ENCODE measurements at regions not wholly inside any gene's neighbourhood (a gene's known extent, or its start where the extent isn't known, plus 50 kb on each side); places are given as distances from the start of the nearest gene placed in this dataset.

DNA sequence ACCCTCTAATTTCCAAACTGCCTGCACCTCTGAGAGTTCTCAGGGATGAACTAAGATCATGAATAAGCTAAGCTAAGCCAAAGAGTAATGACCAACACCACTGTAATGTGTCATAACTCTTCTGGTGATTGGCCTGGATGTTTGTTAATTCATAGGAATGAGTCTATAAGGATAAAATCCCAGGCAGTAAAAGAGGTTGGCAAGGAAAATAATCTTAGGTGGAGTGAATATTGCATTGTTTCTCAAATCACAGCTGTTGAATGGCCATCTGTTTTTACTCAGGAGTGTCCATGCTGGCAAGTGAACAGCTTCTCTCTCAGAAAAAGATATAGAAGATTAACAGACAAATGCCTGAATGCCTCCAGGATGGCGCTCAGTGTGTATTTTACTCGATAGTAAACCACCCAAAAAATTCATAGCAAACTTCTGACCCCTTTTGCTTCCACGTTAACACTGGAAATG lies 60.8 kb upstream of the GLS start (continued):
- no peak for TF ChIP-seq EZH2 (IDR thresholded peaks at IDR 0.05; ENCODE audit: borderline replicate concordance, insufficient read depth, low read length, poor library complexity, severe bottlenecking)

DNA sequence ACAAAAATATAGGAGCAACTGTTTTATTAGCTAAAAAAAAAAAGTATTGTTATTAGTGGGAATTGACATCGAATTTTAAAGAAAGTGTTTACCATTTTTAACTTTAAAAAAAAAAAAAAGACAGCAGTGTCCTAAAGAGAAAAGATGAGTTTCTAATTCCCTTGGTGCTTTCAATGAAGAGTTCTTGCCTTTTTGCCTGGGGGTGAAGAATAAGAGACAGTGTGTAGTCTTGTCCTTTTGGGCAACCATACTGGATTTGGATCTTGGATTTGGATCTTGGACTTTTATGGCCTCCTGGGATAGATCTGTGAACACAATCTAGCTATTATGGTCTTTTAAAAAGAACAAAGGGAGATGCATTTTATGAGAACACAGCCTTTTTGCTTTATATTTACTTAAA lies 60.2 kb upstream of the GLS start:
- Histone ChIP-seq H3K36me3 (ENCODE audit: insufficient read depth, low read length) (no peaks in the 10 kb centered on the region), H3K9me2 (ENCODE audit: insufficient read depth, low read length) (no peaks in the 10 kb centered on the region), H2AFZ (ENCODE audit: low read depth, low read length) (no peak overlapping the region), H3K79me2 (replicated peaks; ENCODE audit: insufficient read depth, low read length) (no peaks in the 10 kb centered on the region), H3K27ac (ENCODE audit: low read length) (no peak overlapping the region), H3K4me3 (ENCODE audit: low read length) (no peak overlapping the region), H3F3A (ENCODE audit: insufficient read depth, low read length, poor library complexity, severe bottlenecking) (no peaks in the 10 kb centered on the region), H3K4me2 (ENCODE audit: low read length) (no peak overlapping the region), H3K27me3 (ENCODE audit: insufficient read depth, low read depth, low read length) (no peaks in the 10 kb centered on the region), H3K9me3 (ENCODE audit: low read length) (peaks cover 7% of the 10 kb centered on the region), H3K9ac (ENCODE audit: low read length) (no peak overlapping the region), H4K20me1 (ENCODE audit: insufficient read depth) (no peaks in the 10 kb centered on the region)
- TF ChIP-seq SMC3 (conservative IDR thresholded peaks at IDR 0.05; ENCODE audit: poor library complexity) (no peak), RAD21 (conservative IDR thresholded peaks at IDR 0.05) (no peak), EZH2 (IDR thresholded peaks at IDR 0.05; ENCODE audit: borderline replicate concordance, insufficient read depth, low read length, poor library complexity, severe bottlenecking) (no peak), TAF1 (IDR thresholded peaks at IDR 0.05; ENCODE audit: low read depth) (no peak), EP300 (conservative IDR thresholded peaks at IDR 0.05; ENCODE audit: poor library complexity, severe bottlenecking) (no peak), MXI1 (conservative IDR thresholded peaks at IDR 0.05; ENCODE audit: poor library complexity, severe bottlenecking) (no peak), POLR2AphosphoS5 (IDR thresholded peaks at IDR 0.05) (no peak)
- TF ChIP-seq, protein P1, sequence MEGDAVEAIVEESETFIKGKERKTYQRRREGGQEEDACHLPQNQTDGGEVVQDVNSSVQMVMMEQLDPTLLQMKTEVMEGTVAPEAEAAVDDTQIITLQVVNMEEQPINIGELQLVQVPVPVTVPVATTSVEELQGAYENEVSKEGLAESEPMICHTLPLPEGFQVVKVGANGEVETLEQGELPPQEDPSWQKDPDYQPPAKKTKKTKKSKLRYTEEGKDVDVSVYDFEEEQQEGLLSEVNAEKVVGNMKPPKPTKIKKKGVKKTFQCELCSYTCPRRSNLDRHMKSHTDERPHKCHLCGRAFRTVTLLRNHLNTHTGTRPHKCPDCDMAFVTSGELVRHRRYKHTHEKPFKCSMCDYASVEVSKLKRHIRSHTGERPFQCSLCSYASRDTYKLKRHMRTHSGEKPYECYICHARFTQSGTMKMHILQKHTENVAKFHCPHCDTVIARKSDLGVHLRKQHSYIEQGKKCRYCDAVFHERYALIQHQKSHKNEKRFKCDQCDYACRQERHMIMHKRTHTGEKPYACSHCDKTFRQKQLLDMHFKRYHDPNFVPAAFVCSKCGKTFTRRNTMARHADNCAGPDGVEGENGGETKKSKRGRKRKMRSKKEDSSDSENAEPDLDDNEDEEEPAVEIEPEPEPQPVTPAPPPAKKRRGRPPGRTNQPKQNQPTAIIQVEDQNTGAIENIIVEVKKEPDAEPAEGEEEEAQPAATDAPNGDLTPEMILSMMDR (IDR thresholded peaks at IDR 0.05; ENCODE audit: poor library complexity, severe bottlenecking), result no peak
- TF ChIP-seq, protein P2, sequence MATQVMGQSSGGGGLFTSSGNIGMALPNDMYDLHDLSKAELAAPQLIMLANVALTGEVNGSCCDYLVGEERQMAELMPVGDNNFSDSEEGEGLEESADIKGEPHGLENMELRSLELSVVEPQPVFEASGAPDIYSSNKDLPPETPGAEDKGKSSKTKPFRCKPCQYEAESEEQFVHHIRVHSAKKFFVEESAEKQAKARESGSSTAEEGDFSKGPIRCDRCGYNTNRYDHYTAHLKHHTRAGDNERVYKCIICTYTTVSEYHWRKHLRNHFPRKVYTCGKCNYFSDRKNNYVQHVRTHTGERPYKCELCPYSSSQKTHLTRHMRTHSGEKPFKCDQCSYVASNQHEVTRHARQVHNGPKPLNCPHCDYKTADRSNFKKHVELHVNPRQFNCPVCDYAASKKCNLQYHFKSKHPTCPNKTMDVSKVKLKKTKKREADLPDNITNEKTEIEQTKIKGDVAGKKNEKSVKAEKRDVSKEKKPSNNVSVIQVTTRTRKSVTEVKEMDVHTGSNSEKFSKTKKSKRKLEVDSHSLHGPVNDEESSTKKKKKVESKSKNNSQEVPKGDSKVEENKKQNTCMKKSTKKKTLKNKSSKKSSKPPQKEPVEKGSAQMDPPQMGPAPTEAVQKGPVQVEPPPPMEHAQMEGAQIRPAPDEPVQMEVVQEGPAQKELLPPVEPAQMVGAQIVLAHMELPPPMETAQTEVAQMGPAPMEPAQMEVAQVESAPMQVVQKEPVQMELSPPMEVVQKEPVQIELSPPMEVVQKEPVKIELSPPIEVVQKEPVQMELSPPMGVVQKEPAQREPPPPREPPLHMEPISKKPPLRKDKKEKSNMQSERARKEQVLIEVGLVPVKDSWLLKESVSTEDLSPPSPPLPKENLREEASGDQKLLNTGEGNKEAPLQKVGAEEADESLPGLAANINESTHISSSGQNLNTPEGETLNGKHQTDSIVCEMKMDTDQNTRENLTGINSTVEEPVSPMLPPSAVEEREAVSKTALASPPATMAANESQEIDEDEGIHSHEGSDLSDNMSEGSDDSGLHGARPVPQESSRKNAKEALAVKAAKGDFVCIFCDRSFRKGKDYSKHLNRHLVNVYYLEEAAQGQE (IDR thresholded peaks at IDR 0.05; ENCODE audit: borderline replicate concordance), result no peak

DNA sequence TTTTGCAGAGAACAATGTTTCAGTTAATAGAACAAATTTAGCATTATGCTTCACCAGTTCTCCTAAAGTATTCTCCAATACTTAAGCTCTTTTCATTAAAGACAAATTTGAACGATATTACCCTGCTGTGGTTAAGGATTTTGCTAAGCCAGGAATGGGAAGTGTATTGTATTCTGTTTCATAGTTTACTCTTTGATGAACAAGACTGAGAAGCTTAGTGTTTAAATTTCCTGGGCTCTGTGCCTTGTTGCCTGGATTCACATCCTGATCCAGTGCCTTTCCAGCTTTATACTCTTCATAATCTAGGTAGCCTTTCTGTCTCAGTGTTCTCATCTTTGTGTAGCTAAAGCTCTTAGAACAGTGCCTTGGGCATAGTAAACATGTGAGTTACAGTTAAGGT lies 58.6 kb upstream of the GLS start:
- Histone ChIP-seq H2AFZ (ENCODE audit: low read depth, low read length) (no peak overlapping the region), H3K27ac (ENCODE audit: low read length) (no peak overlapping the region), H3K79me2 (replicated peaks; ENCODE audit: insufficient read depth, low read length) (no peaks in the 10 kb centered on the region), H3K9me2 (ENCODE audit: insufficient read depth, low read length) (no peaks in the 10 kb centered on the region), H3K36me3 (ENCODE audit: insufficient read depth, low read length) (no peaks in the 10 kb centered on the region), H3K9me3 (ENCODE audit: low read length) (peaks cover 5% of the 10 kb centered on the region), H3K4me2 (ENCODE audit: low read length) (no peak overlapping the region), H3K4me3 (ENCODE audit: low read length) (no peak overlapping the region), H4K20me1 (ENCODE audit: insufficient read depth) (no peaks in the 10 kb centered on the region), H3K9ac (ENCODE audit: low read length) (no peak overlapping the region), H3K27me3 (ENCODE audit: insufficient read depth, low read depth, low read length) (no peaks in the 10 kb centered on the region), H3F3A (ENCODE audit: insufficient read depth, low read length, poor library complexity, severe bottlenecking) (no peaks in the 10 kb centered on the region)
- TF ChIP-seq, protein P1 (IDR thresholded peaks at IDR 0.05; ENCODE audit: poor library complexity, severe bottlenecking), result no peak
- TF ChIP-seq, protein P2 (IDR thresholded peaks at IDR 0.05; ENCODE audit: borderline replicate concordance), result no peak
- TF ChIP-seq POLR2AphosphoS5 (IDR thresholded peaks at IDR 0.05) (no peak), SMC3 (conservative IDR thresholded peaks at IDR 0.05; ENCODE audit: poor library complexity) (no peak), MXI1 (conservative IDR thresholded peaks at IDR 0.05; ENCODE audit: poor library complexity, severe bottlenecking) (no peak), TAF1 (IDR thresholded peaks at IDR 0.05; ENCODE audit: low read depth) (no peak), EZH2 (IDR thresholded peaks at IDR 0.05; ENCODE audit: borderline replicate concordance, insufficient read depth, low read length, poor library complexity, severe bottlenecking) (no peak), RAD21 (conservative IDR thresholded peaks at IDR 0.05) (no peak), EP300 (conservative IDR thresholded peaks at IDR 0.05; ENCODE audit: poor library complexity, severe bottlenecking) (no peak)

All from neural cell (in vitro differentiated cells).